Heart left ventricle (tissue), 13 donors: ENCODE measurements at regions not wholly inside any gene's neighbourhood (a gene's known extent, or its start where the extent isn't known, plus 50 kb on each side); places are given as distances from the start of the nearest gene placed in this dataset.

Experiments used
- CTCF ChIP-seq, 12 donors: fragments of 200-600 bp; sonication (generic) in 4 of 12; IDR thresholded peaks; one replicate each; pipeline versions ENCODE4 v1.5.0 to v1.8.0; 2018 to 2022; ENCODE audit warnings: antibody characterized with exemption in 12 of 12, mild to moderate bottlenecking in 5 of 12
- POLR2A ChIP-seq, 2 donors: fragments of 450-650 bp; IDR thresholded peaks; one replicate each; pipeline ENCODE4 v1.6.1; 2017; ENCODE audit warnings: antibody characterized with exemption in 2 of 2, mild to moderate bottlenecking in 2 of 2, moderate library complexity in 2 of 2
- donor health status: ischemic (EF 13 %, LVEDD 7.1; RV severe dilation, severe dysfunction).
- donor health status: DM: no; HTN: yes; CAD: no.
- donor health status: DM: no; HTN: no; CAD: no.
- donor health status: ischemic (EF 25% LVEDD 6.9; RV normal size, moderate dysfunction).
- donor health status: ischemic (EF 25% LVEDD 5.7; RV mildly dilated, moderate dysfunction).
- donor health status: ischemic (EF 35%, LVEDD 5.7; RV mildly dilated, moderate dysfunction).
- donor health status: nonischemic (EF 11% LVEDD 7.7; RV severe dilation, severe dysfunction).
- donor health status: DM: yes; HTN: yes; CAD: no.
- donor health status: PGD.
- donor health status: ischemic (EF 29% LVEDD 5.4; RV normal size, mild dysfunction).
- donor health status: nonischemic (EF 23%, LVEDD 6.1; RV moderate dilation, normal function).

- TF ChIP-seq CTCF (IDR thresholded peaks at IDR 0.05) (no peak), POLR2A (IDR thresholded peaks at IDR 0.05) (no peak)
Measured at GRCh38 chr2:6777626-6778025, 88.1 kb downstream of the CMPK2 start.
